ENCODE measurements at regions not wholly inside any gene's neighbourhood (a gene's known extent, or its start where the extent isn't known, plus 50 kb on each side); places are given as distances from the start of the nearest gene placed in this dataset.
"Not testable (repeated sequence)": the region's sequence is repeated elsewhere in the genome, so short reads cannot be mapped to it uniquely, and the experiment has no call there.

DNA sequence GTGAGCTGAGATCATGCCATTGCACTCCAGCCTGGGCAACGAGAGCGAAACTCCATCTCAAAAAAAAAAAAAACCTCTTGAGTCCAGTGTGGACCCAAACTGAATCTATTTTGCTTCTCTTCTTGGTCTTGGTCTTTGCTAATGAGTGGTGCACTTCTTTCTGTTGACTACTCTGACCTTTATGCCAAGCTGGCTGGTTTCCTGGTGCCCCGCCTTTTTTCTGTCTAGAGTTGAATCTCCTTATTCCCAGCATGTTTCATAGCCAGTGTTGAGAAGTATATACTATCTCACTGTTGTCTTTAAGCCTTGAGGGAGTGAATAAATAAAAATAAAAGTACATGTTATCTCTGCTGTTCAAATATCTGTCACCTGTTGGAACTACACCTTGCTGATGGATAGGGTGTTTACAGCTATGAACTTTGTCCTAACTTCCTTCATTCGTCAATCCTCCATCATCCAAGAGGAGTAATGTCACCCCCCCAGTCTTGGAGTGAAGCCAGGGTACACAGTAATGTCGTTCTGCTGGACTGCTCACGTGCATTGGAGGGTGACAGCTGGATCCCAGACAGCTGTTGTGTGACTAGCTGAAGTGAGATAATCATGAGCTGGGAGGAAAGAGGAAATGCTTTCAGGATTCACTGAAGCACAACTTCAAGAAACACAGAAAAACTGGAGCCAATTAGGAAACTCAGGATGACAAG is 99.3 kb upstream of the PRKG2 start:
- no peak for DNase-seq

DNA sequence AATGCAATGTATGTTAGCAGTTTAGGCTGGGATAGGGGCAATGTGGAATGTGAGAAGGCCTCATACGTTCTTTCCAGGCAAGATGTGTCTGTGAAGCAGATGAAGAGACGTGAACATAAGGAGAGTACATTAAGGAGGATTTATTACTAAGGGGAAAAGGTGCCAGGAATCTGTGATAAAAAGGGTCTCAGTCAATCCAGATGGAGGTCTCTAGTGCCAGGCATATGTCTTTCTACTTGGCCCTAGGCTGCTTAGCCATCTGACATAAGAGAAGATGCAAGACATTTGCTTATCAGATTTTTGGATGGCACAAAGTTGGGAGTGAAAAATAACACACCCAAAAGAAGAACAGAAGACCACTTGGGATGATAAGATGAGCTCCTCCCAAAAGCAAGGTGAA is 93.0 kb upstream of the PRKG2 start:
- DNase-seq = no peak

DNA sequence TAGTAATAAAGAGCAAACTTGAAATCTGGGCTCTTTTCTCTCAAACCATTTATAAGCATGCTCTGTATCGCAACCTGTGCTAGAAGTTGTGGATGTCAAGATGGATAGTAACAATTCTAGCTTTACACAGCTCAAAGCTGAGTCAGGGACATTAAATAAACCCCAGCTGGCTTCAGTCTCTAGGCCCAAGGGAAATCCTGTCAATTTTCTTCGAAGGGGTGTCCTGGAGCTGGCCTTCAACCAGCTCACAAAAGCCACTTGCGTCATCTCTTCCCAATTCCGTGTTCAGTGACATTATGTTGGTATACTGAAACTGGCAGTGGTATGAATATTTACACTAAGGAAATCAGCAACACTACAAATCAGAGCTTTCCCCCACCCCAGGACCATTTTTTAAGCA is 89.8 kb upstream of the PRKG2 start:
- no peak for DNase-seq

DNA sequence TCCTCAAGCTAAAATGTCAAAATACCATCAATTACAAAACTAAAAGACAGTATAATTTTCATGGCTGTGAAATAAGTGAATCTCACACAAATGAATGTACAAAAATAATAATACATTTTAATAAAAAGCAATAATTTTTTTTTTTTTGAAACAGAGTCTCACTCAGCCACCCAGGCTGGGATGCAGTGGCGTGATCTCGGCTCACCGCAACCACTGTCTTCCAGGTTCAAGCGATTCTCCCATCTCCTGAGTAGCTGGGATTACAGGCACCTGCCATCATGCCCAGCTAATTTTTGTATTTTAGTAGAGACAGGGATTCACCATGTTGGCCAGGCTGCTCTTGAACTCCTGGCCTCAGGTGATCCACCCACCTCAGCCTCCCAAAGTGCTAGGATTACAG is 85.3 kb upstream of the PRKG2 start:
- not testable (repeated sequence) for DNase-seq

DNA sequence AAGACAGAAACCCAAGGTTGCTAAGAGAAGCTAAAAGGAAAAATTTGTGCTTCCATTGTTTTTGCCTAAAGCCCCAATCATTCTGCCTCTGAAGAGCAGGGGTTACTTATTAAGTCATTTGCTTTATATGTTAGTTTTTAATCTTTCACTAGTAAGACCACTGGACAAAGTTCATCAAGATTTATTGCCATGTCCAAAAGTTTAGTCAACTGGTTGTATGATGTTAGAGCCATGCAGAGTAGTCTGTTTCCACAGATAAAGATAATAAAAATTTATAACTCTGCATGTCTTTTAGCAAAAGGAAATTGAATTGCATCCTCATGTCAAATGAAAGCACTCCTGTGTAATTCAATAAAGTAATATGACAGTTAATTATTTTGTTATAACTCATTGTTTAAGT is 75.8 kb upstream of the PRKG2 start:
- no peak for DNase-seq

DNA sequence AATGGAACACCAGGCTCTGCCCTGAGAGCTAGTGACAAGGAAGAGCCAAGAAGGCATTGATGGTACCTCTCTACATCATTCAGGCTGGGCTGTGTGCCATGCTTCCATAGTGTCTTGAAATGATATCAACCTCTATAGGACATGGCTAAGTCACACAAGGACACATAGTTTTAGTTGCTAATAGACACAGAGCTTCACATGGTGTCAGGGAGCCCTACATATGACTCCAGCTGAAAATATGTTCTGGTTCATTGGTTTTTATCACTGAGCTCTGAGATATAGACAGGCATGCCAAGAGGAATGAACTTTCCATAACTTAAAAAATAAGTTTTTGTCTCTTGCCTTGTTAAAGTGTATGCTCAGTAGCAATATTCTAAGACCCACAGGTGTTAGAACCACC is 72.1 kb upstream of the PRKG2 start:
- no peak for DNase-seq

DNA sequence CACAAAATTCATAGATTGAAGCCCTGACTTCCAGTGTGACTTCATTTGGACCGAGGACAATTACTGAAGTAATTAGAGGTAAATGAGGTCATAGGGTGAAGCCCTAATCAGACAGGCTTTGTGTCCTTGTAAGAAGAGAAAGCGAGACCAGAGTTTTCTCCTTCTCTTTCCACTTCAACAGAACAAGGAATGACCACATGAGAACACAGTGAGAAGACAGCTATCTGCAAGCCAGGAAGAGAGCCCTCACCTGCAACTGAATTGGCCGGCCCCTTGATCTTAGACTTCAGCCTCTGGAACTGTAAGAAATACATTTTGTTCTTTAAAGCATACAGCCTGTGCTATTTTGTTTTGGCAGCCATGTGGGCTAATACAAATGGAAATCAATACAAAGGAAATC is 67.1 kb upstream of the PRKG2 start:
- DNase-seq = no peak

DNA sequence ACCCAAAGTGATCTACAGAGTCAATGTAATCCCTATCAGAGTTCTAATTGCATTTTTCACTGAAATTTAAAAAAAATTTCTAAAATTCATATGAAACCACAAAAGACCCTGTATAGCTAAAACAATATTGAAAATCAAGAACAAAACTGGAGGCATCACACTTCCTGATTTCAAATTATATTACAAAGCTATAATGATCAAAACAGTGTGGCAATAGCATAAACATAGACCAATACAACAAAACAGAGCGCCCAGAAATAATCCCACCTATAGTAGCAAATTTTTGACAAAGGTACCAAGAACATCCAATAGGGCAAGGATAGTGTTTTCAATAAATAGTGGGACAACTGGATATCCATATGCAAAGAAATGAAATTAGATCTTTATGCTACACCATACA is 59.4 kb upstream of the PRKG2 start:
- DNase-seq = no peak

DNA sequence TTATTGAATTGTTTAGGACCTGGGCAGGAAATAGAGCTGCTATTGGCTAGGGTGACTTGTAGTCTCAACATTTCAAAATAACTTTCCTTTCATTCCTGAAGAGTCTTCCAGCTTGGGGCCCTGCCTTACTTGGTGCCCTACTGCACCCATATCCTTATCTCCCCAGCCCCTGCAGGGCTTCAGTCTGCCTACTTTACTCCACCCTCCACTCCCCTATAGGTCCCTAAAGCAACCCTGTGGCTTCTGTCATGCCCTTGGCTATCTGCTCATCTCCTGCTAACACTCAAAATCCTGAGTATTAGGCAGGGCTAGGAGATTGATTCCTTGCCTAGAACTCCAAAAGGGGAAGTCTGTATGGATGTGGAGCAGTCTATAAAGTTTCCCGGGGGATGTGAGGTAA is 57.6 kb upstream of the PRKG2 start:
- DNase-seq = no peak

Data from NCI-H1436 treated with DMSO at 0.1 percent for 48 hours (cell line).